SU-DHL-6 (cell line): ENCODE measurements at regions not wholly inside any gene's neighbourhood (a gene's known extent, or its start where the extent isn't known, plus 50 kb on each side); places are given as distances from the start of the nearest gene placed in this dataset.
A peak's percentile ranks its signal among the peaks of the same experiment; 100 is the strongest.

Source experiments
- H2AFZ ChIP-seq: fragments of 200-600 bp; sonication (generic); 2 replicates; pipeline ENCODE4 v1.6.1; 2014; ENCODE audit warnings: low read depth, mild to moderate bottlenecking, moderate library complexity, mixed read lengths, antibody characterized with exemption, low read length; ENCODE audit not compliant: severe bottlenecking
- H3F3A ChIP-seq: fragments of 200-600 bp; shearing (Covaris generic); 2 replicates; pipeline ENCODE4 v1.6.0; 2016; ENCODE audit warnings: antibody characterized with exemption, mild to moderate bottlenecking; ENCODE audit not compliant: insufficient read depth
- H3K27ac ChIP-seq: fragments of 200-600 bp; sonication (generic); 2 replicates; pipeline ENCODE4 v1.5.1; 2016; ENCODE audit warnings: low read depth, mild to moderate bottlenecking, low read length, moderate library complexity, mixed read lengths
- H3K27me3 ChIP-seq: fragments of 200-600 bp; sonication (generic), shearing (Covaris generic); 2 replicates; pipeline ENCODE4 v1.6.0; 2014; ENCODE audit warnings: mild to moderate bottlenecking, low read length
- H3K36me3 ChIP-seq: fragments of 200-600 bp; sonication (generic); 2 replicates; pipeline ENCODE4 v1.6.1; 2014; ENCODE audit warnings: mild to moderate bottlenecking, low read length, mixed read lengths
- H3K4me2 ChIP-seq: fragments of 300-600, 200-600 bp; shearing (Covaris generic), sonication (generic); 2 replicates; pipeline ENCODE4 v1.6.0; 2014; ENCODE audit warnings: low read length, low read depth, mild to moderate bottlenecking; ENCODE audit not compliant: poor library complexity, severe bottlenecking
- H3K4me3 ChIP-seq: fragments of 200-600 bp; sonication (generic); 2 replicates; pipeline ENCODE4 v1.5.1; 2014; ENCODE audit warnings: antibody characterized with exemption, low read length, mild to moderate bottlenecking, mixed read lengths; ENCODE audit not compliant: insufficient read depth, poor library complexity, severe bottlenecking
- H3K79me2 ChIP-seq: fragments of 200-600 bp; sonication (generic); 2 replicates; pipeline ENCODE4 v1.6.1; 2014; ENCODE audit warnings: mild to moderate bottlenecking, low read length, moderate library complexity; ENCODE audit not compliant: insufficient read depth
- H3K9ac ChIP-seq: fragments of 200-600 bp; sonication (generic); 2 replicates; pipeline ENCODE4 v1.7.0; 2014; ENCODE audit warnings: mild to moderate bottlenecking, low read length
- H3K9me2 ChIP-seq: fragments of 200-600 bp; sonication (generic); replicated peaks from 2 replicates; pipeline ENCODE4 v1.6.1; 2014; ENCODE audit warnings: low read length; ENCODE audit not compliant: insufficient read depth
- H3K9me3 ChIP-seq: fragments of 200-600 bp; sonication (generic); 2 replicates; pipeline ENCODE4 v1.6.1; 2014; ENCODE audit warnings: low read length, mixed read lengths; ENCODE audit not compliant: insufficient read depth
- H4K20me1 ChIP-seq: fragments of 200-600 bp; sonication (generic); 2 replicates; pipeline ENCODE4 v1.6.1; 2014; ENCODE audit warnings: low read depth, mild to moderate bottlenecking, antibody characterized with exemption, low read length, moderate library complexity, mixed read lengths
- CTCF ChIP-seq: fragments of 200-600 bp; sonication (generic); IDR thresholded peaks from one replicate; pipeline ENCODE4 v1.5.1; 2017; ENCODE audit warnings: antibody characterized with exemption, mild to moderate bottlenecking, low read length, moderate library complexity; ENCODE audit not compliant: insufficient read depth, poor library complexity, severe bottlenecking
- EZH2phosphoT487 ChIP-seq: fragments of 200-600 bp; sonication (generic), shearing (Covaris generic); conservative IDR thresholded peaks from 2 replicates; pipeline ENCODE4 v1.6.1; 2018; ENCODE audit warnings: mild to moderate bottlenecking, antibody characterized with exemption, low read length, moderate library complexity, mixed read lengths

- TF ChIP-seq EZH2phosphoT487 (no peak), CTCF (no peak)
- Histone ChIP-seq H3K9me2 (no peaks in the 10 kb centered on the region), H3K9me3 (no peaks in the 10 kb centered on the region), H2AFZ (no peak overlapping the region), H3K9ac (no peak overlapping the region), H3K4me2 (peak overlapping the region; percentile 5), H3F3A (no peaks in the 10 kb centered on the region), H3K79me2 (peaks cover 75% of the 10 kb centered on the region), H3K36me3 (peaks cover 5% of the 10 kb centered on the region; the same call in 1 of the 2 replicates), H3K4me3 (no peak overlapping the region), H3K27me3 (no peaks in the 10 kb centered on the region), H4K20me1 (no peaks in the 10 kb centered on the region), H3K27ac (no peak overlapping the region)
Measured at GRCh38 chr19:46924874-46925547, 64.2 kb downstream of the ARHGAP35 start.

DNA sequence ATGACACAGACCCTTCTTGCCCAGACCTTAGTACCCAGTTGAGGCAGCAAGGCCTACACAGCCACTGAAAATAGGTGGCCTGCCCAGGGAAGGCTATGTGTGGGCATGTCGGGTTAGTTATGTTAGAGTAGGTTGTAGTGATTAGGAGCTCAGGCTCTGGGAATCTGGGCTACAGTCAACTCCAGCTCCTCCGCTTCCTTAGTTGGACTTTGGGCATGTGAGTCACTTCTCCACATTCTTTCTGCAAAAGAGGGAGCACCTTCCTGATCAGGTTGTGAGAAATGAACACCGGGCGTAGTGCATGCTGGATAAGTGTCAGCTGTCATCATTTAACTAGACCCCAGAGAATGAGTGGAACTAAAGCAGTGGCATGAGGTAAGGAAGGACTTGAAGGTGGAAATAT, 64.8 kb downstream of the ARHGAP35 start:
- Histone ChIP-seq H3F3A (no peaks in the 10 kb centered on the region), H3K36me3 (0 out of 2 replicates have a peak, but pooled peaks cover 5% of the 10 kb centered on the region), H4K20me1 (no peaks in the 10 kb centered on the region), H2AFZ (no peak overlapping the region), H3K27me3 (no peaks in the 10 kb centered on the region), H3K79me2 (peaks cover 80% of the 10 kb centered on the region), H3K9me2 (no peaks in the 10 kb centered on the region), H3K27ac (no peak overlapping the region), H3K9ac (no peak overlapping the region), H3K4me2 (no peak overlapping the region), H3K4me3 (no peak overlapping the region), H3K9me3 (no peaks in the 10 kb centered on the region)
- no peak for TF ChIP-seq EZH2phosphoT487
- no peak for TF ChIP-seq CTCF

DNA sequence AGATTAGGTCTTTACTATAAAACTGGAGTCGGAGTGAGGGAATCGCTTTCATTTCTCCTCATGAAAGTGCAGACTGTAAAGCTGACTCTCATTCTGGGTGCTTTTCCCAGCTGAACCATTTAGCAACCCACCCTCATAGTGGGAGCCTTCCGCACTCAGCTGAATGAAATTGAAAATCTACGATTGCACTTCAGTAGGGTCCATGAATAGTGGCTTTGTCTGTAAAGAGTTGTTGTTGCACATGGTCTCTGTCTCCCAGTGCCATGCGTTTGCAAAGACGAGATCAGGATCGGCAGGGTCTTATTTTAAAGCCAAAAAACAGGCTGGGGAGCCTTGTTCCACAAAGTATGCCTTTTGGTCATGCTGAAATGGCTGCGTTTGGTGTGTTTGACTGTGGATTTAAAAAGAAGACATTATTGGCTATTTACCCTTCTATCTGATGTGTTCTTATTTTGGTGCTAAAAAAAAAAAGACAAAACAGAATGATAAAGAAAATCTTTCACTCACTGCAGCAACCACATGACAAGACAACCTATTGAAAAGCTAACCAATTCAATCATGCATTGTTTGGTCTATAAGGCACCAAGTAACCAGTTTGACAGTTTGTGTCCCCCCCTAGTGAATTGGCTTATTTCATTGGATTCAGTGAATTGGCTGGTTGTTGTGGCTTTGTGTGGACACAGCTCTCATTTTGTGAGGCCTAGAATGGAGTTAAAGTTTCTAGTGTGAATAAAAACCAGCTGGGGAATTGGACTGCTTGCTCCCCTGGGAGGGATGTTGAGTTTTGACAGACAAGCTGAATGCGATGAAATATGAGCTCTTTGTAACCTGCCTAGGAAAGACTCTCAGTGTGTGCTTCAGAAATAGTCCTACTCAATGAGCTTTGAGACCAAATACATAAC, 65.6 kb downstream of the ARHGAP35 start:
- Histone ChIP-seq H2AFZ (no peak overlapping the region), H3K27ac (no peak overlapping the region), H4K20me1 (no peaks in the 10 kb centered on the region), H3K36me3 (0 out of 2 replicates have a peak, but pooled peaks cover 5% of the 10 kb centered on the region), H3K4me3 (no peak overlapping the region), H3K79me2 (peaks cover 89% of the 10 kb centered on the region), H3K9me2 (no peaks in the 10 kb centered on the region), H3K4me2 (no peak overlapping the region), H3K9me3 (no peaks in the 10 kb centered on the region), H3K27me3 (no peaks in the 10 kb centered on the region), H3F3A (no peaks in the 10 kb centered on the region), H3K9ac (no peak overlapping the region)
- TF ChIP-seq CTCF (no peak), EZH2phosphoT487 (no peak)
